Osteoblast (primary cell): ENCODE measurements at regions not wholly inside any gene's neighbourhood (a gene's known extent, or its start where the extent isn't known, plus 50 kb on each side); places are given as distances from the start of the nearest gene placed in this dataset.

Experiments used
- DNase-seq: peaks from one replicate; pipeline ENCODE4 v3.0.0; 2011; ENCODE audit warnings: low spot score, mixed read lengths; ENCODE audit not compliant: insufficient read length; ENCODE audit errors: missing footprints
- H2AFZ ChIP-seq: 2 replicates; pipeline ENCODE4 v1.6.0; 2011; ENCODE audit warnings: mild to moderate bottlenecking, low read length
- H3K27ac ChIP-seq: 2 replicates; pipeline ENCODE4 v1.5.1; 2011; ENCODE audit warnings: mild to moderate bottlenecking, low read depth, low read length, moderate library complexity
- H3K27me3 ChIP-seq: 2 replicates; pipeline ENCODE4 v1.6.0; 2012; ENCODE audit warnings: mild to moderate bottlenecking, control low read depth, inconsistent platforms, low read length, moderate library complexity; ENCODE audit not compliant: insufficient read depth
- H3K36me3 ChIP-seq: 2 replicates; pipeline ENCODE4 v1.5.1; 2011; ENCODE audit warnings: mild to moderate bottlenecking, low read length, control low read depth, moderate library complexity; ENCODE audit not compliant: insufficient read depth
- H3K4me1 ChIP-seq: 2 replicates; pipeline ENCODE4 v1.5.1; 2011; ENCODE audit warnings: mild to moderate bottlenecking, low read length, control low read depth, moderate library complexity; ENCODE audit not compliant: insufficient read depth
- H3K4me2 ChIP-seq: 2 replicates; pipeline ENCODE4 v1.6.0; 2011; ENCODE audit warnings: mild to moderate bottlenecking, low read length; ENCODE audit not compliant: insufficient read depth
- H3K4me3 ChIP-seq: fragments of 200-600 bp; sonication (generic); 3 replicates; pipeline ENCODE4 v1.5.1; 2012; ENCODE audit warnings: mild to moderate bottlenecking, low read length, inconsistent platforms; ENCODE audit not compliant: insufficient read depth
- H3K79me2 ChIP-seq: 2 replicates; pipeline ENCODE4 v1.6.0; 2012; ENCODE audit warnings: mild to moderate bottlenecking, low read length, control low read depth, inconsistent platforms; ENCODE audit not compliant: insufficient read depth
- H3K9me3 ChIP-seq: 2 replicates; pipeline ENCODE4 v1.5.1; 2011; ENCODE audit warnings: low read depth, low read length, control low read depth
- H4K20me1 ChIP-seq: 2 replicates; pipeline ENCODE4 v1.6.0; 2012; ENCODE audit warnings: mild to moderate bottlenecking, low read length, control low read depth; ENCODE audit not compliant: insufficient read depth
- TF ChIP-seq, protein P1 (sequence below): IDR thresholded peaks from 2 replicates; pipeline ENCODE4 v1.5.1; 2011; ENCODE audit warnings: mild to moderate bottlenecking, low read depth, low read length, moderate library complexity; ENCODE audit errors: extremely low read depth

DNA sequence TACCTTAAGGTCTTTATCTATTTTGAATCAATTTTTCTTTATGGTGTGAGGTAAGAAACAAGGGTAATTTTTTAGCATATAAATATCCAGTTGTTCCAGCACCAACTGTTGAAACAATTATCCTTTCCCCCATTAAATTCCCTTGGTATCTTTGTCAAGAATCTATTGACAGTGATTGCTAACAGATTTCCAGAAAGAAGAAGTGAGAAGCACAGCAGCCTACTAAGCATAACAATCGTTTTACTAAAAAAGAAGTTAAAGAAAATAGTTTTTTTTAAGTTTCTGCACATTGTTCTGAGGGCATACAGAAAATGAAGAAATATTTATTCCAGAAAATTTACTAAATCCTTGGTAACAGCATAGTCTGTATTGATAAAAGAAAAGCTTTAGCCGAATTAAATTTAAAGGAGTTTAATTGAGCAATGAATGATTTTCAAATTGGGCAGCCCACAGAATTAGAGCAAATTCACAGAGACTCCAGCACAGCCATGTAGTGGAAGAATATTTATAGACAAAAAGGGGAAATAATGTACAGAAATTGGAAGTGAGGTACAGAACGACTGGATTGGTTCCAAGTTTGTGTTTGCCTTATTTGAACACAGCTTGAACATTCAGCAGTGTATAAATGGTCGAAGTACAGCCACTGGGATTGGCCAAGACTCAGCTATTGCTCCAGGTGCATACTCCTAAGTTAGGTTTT, 97.9 kb upstream of the UST start:
- H3K79me2 ChIP-seq: no peaks in the 10 kb centered on the region
- no peak overlapping the region for H2AFZ ChIP-seq
- H3K9me3 ChIP-seq: no peaks in the 10 kb centered on the region
- no peaks in the 10 kb centered on the region for H3K4me1 ChIP-seq
- no peak for DNase-seq
- H3K4me2 ChIP-seq: no peak overlapping the region
- H4K20me1 ChIP-seq: no peaks in the 10 kb centered on the region
- no peak overlapping the region for H3K27ac ChIP-seq
- TF ChIP-seq, protein P1, sequence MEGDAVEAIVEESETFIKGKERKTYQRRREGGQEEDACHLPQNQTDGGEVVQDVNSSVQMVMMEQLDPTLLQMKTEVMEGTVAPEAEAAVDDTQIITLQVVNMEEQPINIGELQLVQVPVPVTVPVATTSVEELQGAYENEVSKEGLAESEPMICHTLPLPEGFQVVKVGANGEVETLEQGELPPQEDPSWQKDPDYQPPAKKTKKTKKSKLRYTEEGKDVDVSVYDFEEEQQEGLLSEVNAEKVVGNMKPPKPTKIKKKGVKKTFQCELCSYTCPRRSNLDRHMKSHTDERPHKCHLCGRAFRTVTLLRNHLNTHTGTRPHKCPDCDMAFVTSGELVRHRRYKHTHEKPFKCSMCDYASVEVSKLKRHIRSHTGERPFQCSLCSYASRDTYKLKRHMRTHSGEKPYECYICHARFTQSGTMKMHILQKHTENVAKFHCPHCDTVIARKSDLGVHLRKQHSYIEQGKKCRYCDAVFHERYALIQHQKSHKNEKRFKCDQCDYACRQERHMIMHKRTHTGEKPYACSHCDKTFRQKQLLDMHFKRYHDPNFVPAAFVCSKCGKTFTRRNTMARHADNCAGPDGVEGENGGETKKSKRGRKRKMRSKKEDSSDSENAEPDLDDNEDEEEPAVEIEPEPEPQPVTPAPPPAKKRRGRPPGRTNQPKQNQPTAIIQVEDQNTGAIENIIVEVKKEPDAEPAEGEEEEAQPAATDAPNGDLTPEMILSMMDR: no peak
- no peaks in the 10 kb centered on the region for H3K27me3 ChIP-seq
- no peak overlapping the region for H3K4me3 ChIP-seq
- no peaks in the 10 kb centered on the region for H3K36me3 ChIP-seq

DNA sequence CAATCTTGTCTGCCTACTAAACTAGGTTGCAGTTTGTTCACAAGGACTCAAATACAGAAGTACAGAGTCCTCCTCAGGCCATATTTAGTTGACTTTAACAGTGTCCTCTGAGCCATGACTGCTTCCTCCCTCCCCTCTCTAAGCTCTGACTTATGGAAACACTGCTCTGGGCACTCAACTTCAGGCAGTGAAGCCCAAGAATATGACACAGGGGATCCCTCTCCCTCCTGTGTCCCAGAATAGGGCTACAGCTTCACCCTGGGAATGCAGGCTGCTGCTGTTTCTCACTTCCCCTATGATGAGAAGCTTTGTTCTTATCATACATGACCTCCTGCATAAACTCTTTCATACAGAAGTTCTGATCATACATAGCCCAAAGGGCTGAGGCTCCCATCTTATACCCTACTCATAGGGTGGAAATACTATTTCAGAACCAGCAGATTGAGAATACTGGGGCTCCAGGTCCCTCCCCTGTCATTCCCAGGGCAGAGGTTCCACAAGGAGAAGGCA, 97.3 kb upstream of the UST start:
- Histone ChIP-seq H2AFZ (no peak overlapping the region), H3K4me1 (no peaks in the 10 kb centered on the region), H3K36me3 (no peaks in the 10 kb centered on the region), H3K4me2 (no peak overlapping the region), H3K4me3 (no peak overlapping the region), H3K27me3 (no peaks in the 10 kb centered on the region), H4K20me1 (no peaks in the 10 kb centered on the region), H3K79me2 (no peaks in the 10 kb centered on the region), H3K9me3 (no peaks in the 10 kb centered on the region), H3K27ac (no peak overlapping the region)
- TF ChIP-seq, protein P1: no peak
- DNase-seq: no peak

DNA sequence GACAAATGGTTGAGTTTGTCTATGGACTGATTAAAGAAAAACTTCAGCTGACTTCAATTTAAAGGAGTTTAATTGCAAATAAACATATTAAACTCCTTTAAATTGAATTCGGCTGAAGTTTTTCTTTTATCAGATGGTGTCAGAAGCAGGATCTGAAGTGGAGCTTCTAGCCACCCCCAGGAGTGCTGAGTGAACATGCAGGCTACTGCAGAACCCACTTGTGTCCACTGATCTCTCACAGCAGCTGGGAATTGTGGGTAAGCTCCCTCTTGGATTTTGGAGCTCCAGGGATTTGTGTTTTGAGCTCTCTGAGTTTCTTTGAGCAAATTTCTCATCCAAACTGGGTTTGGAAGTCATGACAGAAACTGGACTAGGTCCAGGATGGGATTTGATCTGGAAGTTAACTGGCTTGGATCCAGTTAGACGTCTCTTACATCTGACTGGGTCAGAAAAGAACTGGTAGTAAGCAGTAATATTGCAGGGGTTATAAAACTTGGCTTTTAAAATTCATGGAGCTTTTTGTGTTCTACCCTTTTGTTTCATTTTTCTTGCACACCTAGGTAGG, 95.8 kb upstream of the UST start:
- H3K27ac ChIP-seq: no peak overlapping the region
- H3K4me1 ChIP-seq: no peaks in the 10 kb centered on the region
- H2AFZ ChIP-seq: no peak overlapping the region
- no peaks in the 10 kb centered on the region for H3K27me3 ChIP-seq
- no peak overlapping the region for H3K4me2 ChIP-seq
- TF ChIP-seq, protein P1: no peak
- no peak overlapping the region for H3K4me3 ChIP-seq
- H3K9me3 ChIP-seq: no peaks in the 10 kb centered on the region
- no peaks in the 10 kb centered on the region for H3K79me2 ChIP-seq
- no peaks in the 10 kb centered on the region for H4K20me1 ChIP-seq
- H3K36me3 ChIP-seq: no peaks in the 10 kb centered on the region
- DNase-seq: no peak

DNA sequence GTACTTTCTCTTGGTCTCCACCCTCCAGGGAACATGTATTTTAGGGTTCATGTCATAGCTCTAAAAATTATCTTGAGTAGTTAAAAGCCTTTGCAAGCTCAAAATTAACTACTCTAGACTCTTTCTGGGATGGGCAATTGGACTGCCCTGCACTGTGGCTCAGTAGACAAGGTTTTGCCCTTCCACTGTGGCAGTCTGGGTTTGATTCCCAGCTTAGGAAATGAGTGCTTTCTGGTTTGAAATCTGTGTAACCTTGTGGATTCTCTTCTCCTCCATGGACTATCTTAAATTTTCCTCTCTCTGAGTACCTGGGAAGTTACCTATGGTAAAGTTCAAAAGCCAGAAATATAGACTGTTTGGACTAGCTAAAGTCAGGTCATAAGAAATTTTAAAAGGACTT, 94.6 kb upstream of the UST start:
- DNase-seq: no peak
- H4K20me1 ChIP-seq: no peaks in the 10 kb centered on the region
- no peaks in the 10 kb centered on the region for H3K9me3 ChIP-seq
- peaks cover under 1% of the 10 kb centered on the region for H3K4me1 ChIP-seq
- TF ChIP-seq, protein P1: no peak
- H3K27ac ChIP-seq: no peak overlapping the region
- H3K36me3 ChIP-seq: no peaks in the 10 kb centered on the region
- H3K4me2 ChIP-seq: no peak overlapping the region
- H3K27me3 ChIP-seq: no peaks in the 10 kb centered on the region
- H3K4me3 ChIP-seq: no peak overlapping the region
- no peaks in the 10 kb centered on the region for H3K79me2 ChIP-seq
- H2AFZ ChIP-seq: no peak overlapping the region
